ENCODE measurements at regions not wholly inside any gene's neighbourhood (a gene's known extent, or its start where the extent isn't known, plus 50 kb on each side); places are given as distances from the start of the nearest gene placed in this dataset.

DNA sequence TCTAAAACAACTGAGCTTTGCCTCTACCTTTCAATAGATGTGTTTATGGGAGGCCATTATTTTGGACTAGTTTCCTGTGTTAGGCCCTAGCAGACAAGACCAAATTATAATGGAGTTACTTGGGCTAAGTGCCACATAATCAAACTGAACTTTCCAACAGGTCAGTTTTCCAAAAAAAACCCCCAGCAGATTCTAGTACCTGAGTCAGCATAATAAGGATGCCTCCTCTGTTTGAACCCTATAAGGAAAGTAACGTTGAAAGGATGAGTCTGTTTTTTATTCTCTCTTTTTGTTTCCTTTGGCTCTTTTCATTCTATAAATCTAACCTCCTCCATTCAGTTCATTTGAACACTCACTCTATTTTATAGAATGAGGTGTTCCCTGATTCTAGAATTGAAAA, 148.1 kb upstream of the FAM3C start:
- H2BK20ac ChIP-seq (ENCODE audit: low read depth, low read length), result no peak overlapping the region
- no peak overlapping the region for H4K8ac ChIP-seq (ENCODE audit: low read depth in 2 of 2, low read length in 2 of 2)
- TF ChIP-seq CEBPB (IDR thresholded peaks at IDR 0.05; ENCODE audit: low read depth, low read length) (no peak), POLR2A (IDR thresholded peaks at IDR 0.05; ENCODE audit: low read depth, low read length) (no peak), RFX5 (IDR thresholded peaks at IDR 0.05; ENCODE audit: low read depth, low read length) (no peak), BHLHE40 (IDR thresholded peaks at IDR 0.05; ENCODE audit: low read depth, low read length) (no peak), MAFK (IDR thresholded peaks at IDR 0.05; ENCODE audit: low read depth, low read length) (peak; percentile 93)
- no peak overlapping the region for H3K9ac ChIP-seq (ENCODE audit: low read depth, low read length)
- no peak overlapping the region for H2AK5ac ChIP-seq (ENCODE audit: low read depth, low read length)
- no peaks in the 10 kb centered on the region for H3K36me3 ChIP-seq (ENCODE audit: control insufficient read depth, insufficient read depth, low read length)
- in situ Hi-C loops (cut with MboI; ENCODE audit: low sequenced_read_pairs), result loop anchor here (10.0 kb wide), 1 partner anchor 419 kb away; no protein-coding TSS in a partner anchor
- no peak overlapping the region for H3K23ac ChIP-seq (ENCODE audit: low read depth, low read length)
- no peak overlapping the region for H2BK15ac ChIP-seq (ENCODE audit: low read depth, low read length)
- H2AK9ac ChIP-seq (replicated peaks; ENCODE audit: low read depth, low read length, poor library complexity), result no peak overlapping the region
- no peaks in the 10 kb centered on the region for H4K20me1 ChIP-seq (ENCODE audit: insufficient read depth, low read length)
- peaks cover 1% of the 10 kb centered on the region; the same call in 1 of the 2 replicates for H3K27me3 ChIP-seq (ENCODE audit: control insufficient read depth, insufficient read depth, low read length)
- intact Hi-C loops (cut with micrococcal nuclease), result loop anchor here (1.0 kb wide), 1 partner anchor 11 kb away; no protein-coding TSS in a partner anchor
- no peaks in the 10 kb centered on the region for H3K9me1 ChIP-seq (ENCODE audit: insufficient read depth, low read length)
- H4K5ac ChIP-seq (ENCODE audit: low read depth, low read length), result no peak overlapping the region
- peak overlapping the region; percentile 66 for H2BK5ac ChIP-seq (ENCODE audit: low read depth, low read length, poor library complexity, severe bottlenecking)
- dilution Hi-C loops (cut with HindIII; ENCODE audit: low sequenced_read_pairs, unreplicated experiment), result no loop called here
- CTCF ChIA-PET, result interaction anchor here (0.6 kb wide), 1 partner anchor 177 kb away, joined by 4 read pairs; no protein-coding TSS in a partner anchor
- no peak overlapping the region for H4K91ac ChIP-seq (ENCODE audit: insufficient read depth, low read depth, low read length)
- H2BK120ac ChIP-seq (ENCODE audit: low read depth, low read length), result no peak overlapping the region
- H3K4ac ChIP-seq (ENCODE audit: low read depth, low read length), result no peak overlapping the region
- no peaks in the 10 kb centered on the region for H3K79me1 ChIP-seq (ENCODE audit: low read depth in 1 of 2, low read length in 2 of 2)
- no peak overlapping the region; the same call in 1 of the 2 replicates for H3K18ac ChIP-seq (ENCODE audit: low read depth, low read length)
- WGBS, 2 experiments (ENCODE audit: extremely low coverage in 2 of 2, insufficient read length in 1 of 2), result no CpG with 5 or more reads among the region's 1 CpG
- no peak overlapping the region for H2AFZ ChIP-seq (replicated peaks; ENCODE audit: low read length, poor library complexity)
- H3K9me3 ChIP-seq (ENCODE audit: control insufficient read depth, insufficient read depth, low read length), result peaks cover 2% of the 10 kb centered on the region; the same call in 1 of the 2 replicates
- no peak for ATAC-seq (ENCODE audit: low read depth)
- H3K4me2 ChIP-seq (ENCODE audit: low read depth, low read length), result no peak overlapping the region
- H3K14ac ChIP-seq (replicated peaks; ENCODE audit: low read depth, low read length), result no peak overlapping the region
- POLR2A ChIA-PET (ENCODE audit: unreplicated experiment), result interaction anchor here (1.0 kb wide), 1 partner anchor 174 kb away, joined by 3 read pairs; no protein-coding TSS in a partner anchor
- H3K56ac ChIP-seq (ENCODE audit: extremely low read depth, insufficient read depth, low read length), result no peak overlapping the region
- no TSS peak for BruUV-seq (replicated peaks)
- no peak for DNase-seq
- H3K4me3 ChIP-seq (ENCODE audit: insufficient read depth, low read depth, low read length), result no peak overlapping the region
- H3K27ac ChIP-seq (ENCODE audit: insufficient read depth, low read length), result no peak overlapping the region
- 0 out of 2 replicates have a peak, but pooled peaks cover 3% of the 10 kb centered on the region for H3K4me1 ChIP-seq (ENCODE audit: control insufficient read depth, insufficient read depth, low read length)

Measured in IMR-90 (cell line).